ENCODE measurements at regions not wholly inside any gene's neighbourhood (a gene's known extent, or its start where the extent isn't known, plus 50 kb on each side); places are given as distances from the start of the nearest gene placed in this dataset.

GRCh38 chr15:87151202-87151748 is 1071.6 kb downstream of the AGBL1 start:
- H3K27ac ChIP-seq (ENCODE audit: insufficient read depth in 1 of 2, low read depth in 1 of 2, low read length in 2 of 2, poor library complexity in 1 of 2, severe bottlenecking in 2 of 2) = no peak overlapping the region
- ChIA-PET POLR2A (no interaction called here), CTCF (no interaction called here)
- H3K4me1 ChIP-seq (ENCODE audit: control extremely low read depth in 1 of 4, control insufficient read depth in 4 of 4, insufficient read depth in 4 of 4, low read length in 3 of 4) = no peaks in the 10 kb centered on the region
- H3K36me3 ChIP-seq (ENCODE audit: control insufficient read depth in 4 of 4, insufficient read depth in 4 of 4, low read length in 3 of 4) = no peaks in the 10 kb centered on the region
- no CpG with 5 or more reads among the region's 2 CpGs for WGBS (ENCODE audit: insufficient coverage)
- DNase-seq = no peak
- H3K4me3 ChIP-seq (ENCODE audit: control insufficient read depth in 1 of 7, extremely low read depth in 1 of 7, insufficient read depth in 4 of 7, low read depth in 2 of 7, low read length in 6 of 7) = no peak overlapping the region
- peaks cover 0 to 3% (median 0%) of the 10 kb centered on the region in 5 experiments for H3K9me3 ChIP-seq (ENCODE audit: control extremely low read depth in 1 of 5, control insufficient read depth in 4 of 5, insufficient read depth in 2 of 5, low read depth in 1 of 5, low read length in 4 of 5)
- H3K27me3 ChIP-seq (replicated peaks in 2 of 5; ENCODE audit: control insufficient read depth in 4 of 5, insufficient read depth in 5 of 5, low read length in 4 of 5) = no peaks in the 10 kb centered on the region

GRCh38 chr15:87145696-87146095 is 1066.0 kb downstream of the AGBL1 start:
- no peak overlapping the region for H3K27ac ChIP-seq (ENCODE audit: insufficient read depth in 1 of 2, low read depth in 1 of 2, low read length in 2 of 2, poor library complexity in 1 of 2, severe bottlenecking in 2 of 2)
- H3K36me3 ChIP-seq (ENCODE audit: control insufficient read depth in 4 of 4, insufficient read depth in 4 of 4, low read length in 3 of 4) = no peaks in the 10 kb centered on the region
- H3K27me3 ChIP-seq (replicated peaks in 2 of 5; ENCODE audit: control insufficient read depth in 4 of 5, insufficient read depth in 5 of 5, low read length in 4 of 5) = no peaks in the 10 kb centered on the region
- H3K4me3 ChIP-seq (ENCODE audit: control insufficient read depth in 1 of 7, extremely low read depth in 1 of 7, insufficient read depth in 4 of 7, low read depth in 2 of 7, low read length in 6 of 7) = no peak overlapping the region
- no peaks in the 10 kb centered on the region for H3K4me1 ChIP-seq (ENCODE audit: control extremely low read depth in 1 of 4, control insufficient read depth in 4 of 4, insufficient read depth in 4 of 4, low read length in 3 of 4)
- peaks cover 0 to 9% (median 0%) of the 10 kb centered on the region in 5 experiments for H3K9me3 ChIP-seq (ENCODE audit: control extremely low read depth in 1 of 5, control insufficient read depth in 4 of 5, insufficient read depth in 2 of 5, low read depth in 1 of 5, low read length in 4 of 5)
- ChIA-PET CTCF (no interaction called here), POLR2A (no interaction called here)
- DNase-seq = no peak
- 88% methylated on average over 1 of the region's 2 CpGs for WGBS (ENCODE audit: insufficient coverage)

- H3K4me3 ChIP-seq (ENCODE audit: control insufficient read depth in 1 of 7, extremely low read depth in 1 of 7, insufficient read depth in 4 of 7, low read depth in 2 of 7, low read length in 6 of 7) = no peak overlapping the region
- no peak for DNase-seq
- peaks cover 0 to 9% (median 0%) of the 10 kb centered on the region in 5 experiments for H3K9me3 ChIP-seq (ENCODE audit: control extremely low read depth in 1 of 5, control insufficient read depth in 4 of 5, insufficient read depth in 2 of 5, low read depth in 1 of 5, low read length in 4 of 5)
- no CpG with 5 or more reads among the region's 1 CpG for WGBS (ENCODE audit: insufficient coverage)
- no peak overlapping the region for H3K27ac ChIP-seq (ENCODE audit: insufficient read depth in 1 of 2, low read depth in 1 of 2, low read length in 2 of 2, poor library complexity in 1 of 2, severe bottlenecking in 2 of 2)
- no peaks in the 10 kb centered on the region for H3K36me3 ChIP-seq (ENCODE audit: control insufficient read depth in 4 of 4, insufficient read depth in 4 of 4, low read length in 3 of 4)
- ChIA-PET POLR2A (no interaction called here), CTCF (no interaction called here)
- no peaks in the 10 kb centered on the region for H3K27me3 ChIP-seq (replicated peaks in 2 of 5; ENCODE audit: control insufficient read depth in 4 of 5, insufficient read depth in 5 of 5, low read length in 4 of 5)
- H3K4me1 ChIP-seq (ENCODE audit: control extremely low read depth in 1 of 4, control insufficient read depth in 4 of 4, insufficient read depth in 4 of 4, low read length in 3 of 4) = no peaks in the 10 kb centered on the region
Observed at GRCh38 chr15:87144775-87145174, 1065.1 kb downstream of the AGBL1 start.

GRCh38 chr15:87142096-87142495 is 1062.4 kb downstream of the AGBL1 start:
- no peak overlapping the region for H3K4me3 ChIP-seq (ENCODE audit: control insufficient read depth in 1 of 7, extremely low read depth in 1 of 7, insufficient read depth in 4 of 7, low read depth in 2 of 7, low read length in 6 of 7)
- CTCF ChIA-PET = no interaction called here
- peaks cover 0 to 9% (median 0%) of the 10 kb centered on the region in 5 experiments for H3K9me3 ChIP-seq (ENCODE audit: control extremely low read depth in 1 of 5, control insufficient read depth in 4 of 5, insufficient read depth in 2 of 5, low read depth in 1 of 5, low read length in 4 of 5)
- DNase-seq = no peak
- POLR2A ChIA-PET = interaction anchor here (0.6 kb wide), 1 partner anchor 1817 kb away, joined by 5 read pairs; no protein-coding TSS in a partner anchor
- no peaks in the 10 kb centered on the region for H3K4me1 ChIP-seq (ENCODE audit: control extremely low read depth in 1 of 4, control insufficient read depth in 4 of 4, insufficient read depth in 4 of 4, low read length in 3 of 4)
- no peak overlapping the region for H3K27ac ChIP-seq (ENCODE audit: insufficient read depth in 1 of 2, low read depth in 1 of 2, low read length in 2 of 2, poor library complexity in 1 of 2, severe bottlenecking in 2 of 2)
- H3K36me3 ChIP-seq (ENCODE audit: control insufficient read depth in 4 of 4, insufficient read depth in 4 of 4, low read length in 3 of 4) = no peaks in the 10 kb centered on the region
- no peaks in the 10 kb centered on the region for H3K27me3 ChIP-seq (replicated peaks in 2 of 5; ENCODE audit: control insufficient read depth in 4 of 5, insufficient read depth in 5 of 5, low read length in 4 of 5)

- H3K4me3 ChIP-seq (ENCODE audit: control insufficient read depth in 1 of 7, extremely low read depth in 1 of 7, insufficient read depth in 4 of 7, low read depth in 2 of 7, low read length in 6 of 7) = no peak overlapping the region
- ChIA-PET POLR2A (no interaction called here), CTCF (no interaction called here)
- no peaks in the 10 kb centered on the region for H3K36me3 ChIP-seq (ENCODE audit: control insufficient read depth in 4 of 4, insufficient read depth in 4 of 4, low read length in 3 of 4)
- no peaks in the 10 kb centered on the region for H3K27me3 ChIP-seq (replicated peaks in 2 of 5; ENCODE audit: control insufficient read depth in 4 of 5, insufficient read depth in 5 of 5, low read length in 4 of 5)
- no peak overlapping the region for H3K27ac ChIP-seq (ENCODE audit: insufficient read depth in 1 of 2, low read depth in 1 of 2, low read length in 2 of 2, poor library complexity in 1 of 2, severe bottlenecking in 2 of 2)
- no peaks in the 10 kb centered on the region for H3K4me1 ChIP-seq (ENCODE audit: control extremely low read depth in 1 of 4, control insufficient read depth in 4 of 4, insufficient read depth in 4 of 4, low read length in 3 of 4)
- H3K9me3 ChIP-seq (ENCODE audit: control extremely low read depth in 1 of 5, control insufficient read depth in 4 of 5, insufficient read depth in 2 of 5, low read depth in 1 of 5, low read length in 4 of 5) = no peaks in the 10 kb centered on the region
- no peak for DNase-seq
Observed at GRCh38 chr15:87135109-87135508, 1055.4 kb downstream of the AGBL1 start.

- ChIA-PET CTCF (no interaction called here), POLR2A (no interaction called here)
- Histone ChIP-seq H3K27me3 (replicated peaks in 2 of 5; ENCODE audit: control insufficient read depth in 4 of 5, insufficient read depth in 5 of 5, low read length in 4 of 5) (no peaks in the 10 kb centered on the region), H3K36me3 (ENCODE audit: control insufficient read depth in 4 of 4, insufficient read depth in 4 of 4, low read length in 3 of 4) (no peaks in the 10 kb centered on the region), H3K9me3 (ENCODE audit: control extremely low read depth in 1 of 5, control insufficient read depth in 4 of 5, insufficient read depth in 2 of 5, low read depth in 1 of 5, low read length in 4 of 5) (peaks cover 0 to 2% (median 0%) of the 10 kb centered on the region in 5 experiments), H3K4me3 (ENCODE audit: control insufficient read depth in 1 of 7, extremely low read depth in 1 of 7, insufficient read depth in 4 of 7, low read depth in 2 of 7, low read length in 6 of 7) (no peak overlapping the region), H3K27ac (ENCODE audit: insufficient read depth in 1 of 2, low read depth in 1 of 2, low read length in 2 of 2, poor library complexity in 1 of 2, severe bottlenecking in 2 of 2) (no peak overlapping the region), H3K4me1 (ENCODE audit: control extremely low read depth in 1 of 4, control insufficient read depth in 4 of 4, insufficient read depth in 4 of 4, low read length in 3 of 4) (no peaks in the 10 kb centered on the region)
- DNase-seq = no peak
Observed at GRCh38 chr15:87133704-87134103, 1054.0 kb downstream of the AGBL1 start.

GRCh38 chr15:87131067-87131466 is 1051.4 kb downstream of the AGBL1 start:
- Histone ChIP-seq H3K36me3 (ENCODE audit: control insufficient read depth in 4 of 4, insufficient read depth in 4 of 4, low read length in 3 of 4) (no peaks in the 10 kb centered on the region), H3K4me1 (ENCODE audit: control extremely low read depth in 1 of 4, control insufficient read depth in 4 of 4, insufficient read depth in 4 of 4, low read length in 3 of 4) (no peaks in the 10 kb centered on the region), H3K4me3 (ENCODE audit: control insufficient read depth in 1 of 7, extremely low read depth in 1 of 7, insufficient read depth in 4 of 7, low read depth in 2 of 7, low read length in 6 of 7) (no peak overlapping the region), H3K27me3 (replicated peaks in 2 of 5; ENCODE audit: control insufficient read depth in 4 of 5, insufficient read depth in 5 of 5, low read length in 4 of 5) (no peaks in the 10 kb centered on the region), H3K27ac (ENCODE audit: insufficient read depth in 1 of 2, low read depth in 1 of 2, low read length in 2 of 2, poor library complexity in 1 of 2, severe bottlenecking in 2 of 2) (no peak overlapping the region), H3K9me3 (ENCODE audit: control extremely low read depth in 1 of 5, control insufficient read depth in 4 of 5, insufficient read depth in 2 of 5, low read depth in 1 of 5, low read length in 4 of 5) (peaks cover 0 to 2% (median 0%) of the 10 kb centered on the region in 5 experiments)
- no CpG with 5 or more reads among the region's 1 CpG for WGBS (ENCODE audit: insufficient coverage)
- no peak for DNase-seq
- ChIA-PET CTCF (no interaction called here), POLR2A (no interaction called here)

All from common myeloid progenitor, CD34-positive (primary cell).